DMS114 treated with DMSO at 0.1 percent for 48 hours (cell line): ENCODE measurements at regions not wholly inside any gene's neighbourhood (a gene's known extent, or its start where the extent isn't known, plus 50 kb on each side); places are given as distances from the start of the nearest gene placed in this dataset.
"Not testable (repeated sequence)": the region's sequence is repeated elsewhere in the genome, so short reads cannot be mapped to it uniquely, and the experiment has no call there.

Experiments
- DNase-seq: peaks from one replicate; lab custom pipeline; 2025; ENCODE audit not compliant: unreplicated experiment; lab: John Stamatoyannopoulos, UW

GRCh38 chr16:26856271-26856670, 210.5 kb upstream of the C16orf82 start:
- DNase-seq: no peak

- no peak for DNase-seq
Measured at GRCh38 chr16:26856791-26857190, 209.9 kb upstream of the C16orf82 start.

DNA sequence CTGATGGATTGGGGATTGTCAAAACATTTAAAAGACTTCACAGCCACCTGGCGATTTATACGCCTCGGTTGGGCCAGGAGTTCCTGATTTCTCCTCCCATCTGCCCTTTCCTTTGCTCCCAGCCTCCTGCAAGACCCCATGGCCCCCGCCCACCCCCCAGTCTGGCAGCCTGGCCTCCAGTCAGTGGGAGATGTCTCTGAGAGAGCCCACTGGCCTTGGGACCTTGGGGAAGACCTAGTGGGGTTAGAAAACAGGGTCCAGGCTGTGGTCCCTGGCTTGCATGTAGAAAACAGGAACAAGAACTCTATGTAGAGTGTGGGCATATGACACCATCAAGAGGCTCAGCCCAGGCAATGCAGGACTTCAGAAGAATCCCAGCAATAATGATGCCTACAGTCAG, 209.4 kb upstream of the C16orf82 start:
- no peak for DNase-seq

GRCh38 chr16:26860506-26860905, 206.2 kb upstream of the C16orf82 start:
- DNase-seq: no peak

DNA sequence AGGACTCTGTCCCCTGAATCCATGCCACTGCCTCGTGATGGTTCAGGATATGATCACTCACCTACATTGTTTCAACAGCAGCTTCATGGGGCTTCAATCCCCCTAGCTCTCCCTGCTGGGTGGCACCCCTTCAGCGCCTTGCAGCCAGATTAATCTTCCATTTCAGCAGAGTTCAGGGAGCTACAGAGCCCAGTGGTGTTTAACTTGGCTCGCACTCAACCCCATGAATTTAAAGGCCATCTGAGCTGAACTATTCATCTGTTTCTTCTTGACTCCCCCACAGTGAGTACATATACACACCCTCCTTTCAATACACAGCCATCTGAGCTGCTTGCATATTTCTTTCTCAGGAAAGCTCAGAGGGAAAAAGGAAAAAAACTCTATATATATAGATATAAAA, 202.8 kb upstream of the C16orf82 start:
- DNase-seq: no peak

GRCh38 chr16:26874318-26874717, 192.4 kb upstream of the C16orf82 start:
- DNase-seq: not testable (repeated sequence)

- DNase-seq: no peak
Measured at GRCh38 chr16:26877421-26877820, 189.3 kb upstream of the C16orf82 start.

GRCh38 chr16:26885674-26886073, 181.1 kb upstream of the C16orf82 start:
- DNase-seq: no peak

DNA sequence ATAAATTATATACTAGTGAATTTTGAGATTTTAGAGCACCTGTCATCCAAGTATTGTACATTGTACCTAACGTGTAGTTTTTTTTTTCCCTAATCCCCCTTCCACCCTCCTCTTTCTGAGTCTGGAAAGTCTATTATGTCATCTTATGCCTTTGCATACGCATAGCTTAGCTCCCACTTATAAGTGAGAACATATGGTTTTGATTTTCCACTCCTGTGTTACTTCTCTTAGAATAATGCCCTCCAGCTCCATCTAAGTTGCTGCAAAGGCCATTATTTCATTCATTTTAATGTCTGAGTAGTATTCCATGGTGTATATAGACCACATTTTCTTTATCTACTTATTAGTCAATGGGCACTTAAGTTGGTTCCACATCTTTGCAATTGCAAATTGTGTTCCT, 177.0 kb upstream of the C16orf82 start:
- no peak for DNase-seq

DNA sequence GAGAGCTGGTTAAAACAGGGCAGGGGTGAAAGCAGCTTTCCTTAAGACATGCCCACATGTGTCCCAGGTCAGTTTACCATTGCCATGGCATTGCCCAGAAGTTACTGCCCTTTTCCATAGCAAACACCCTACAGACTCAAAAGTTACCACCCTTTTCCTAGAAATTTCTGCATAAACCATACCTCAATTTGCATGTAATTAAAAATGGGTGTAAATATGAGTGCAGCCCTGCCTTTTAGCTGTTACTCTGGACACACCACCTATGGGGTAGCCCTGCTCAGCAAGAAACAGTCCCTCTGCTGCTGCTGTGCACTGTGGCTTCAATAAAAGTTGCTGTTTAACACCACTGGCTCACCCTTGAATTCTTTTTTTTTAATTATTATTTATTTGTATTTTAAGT, 168.5 kb upstream of the C16orf82 start:
- DNase-seq: no peak

- DNase-seq: no peak
Measured at GRCh38 chr16:26901196-26901861, 165.4 kb upstream of the C16orf82 start.

DNA sequence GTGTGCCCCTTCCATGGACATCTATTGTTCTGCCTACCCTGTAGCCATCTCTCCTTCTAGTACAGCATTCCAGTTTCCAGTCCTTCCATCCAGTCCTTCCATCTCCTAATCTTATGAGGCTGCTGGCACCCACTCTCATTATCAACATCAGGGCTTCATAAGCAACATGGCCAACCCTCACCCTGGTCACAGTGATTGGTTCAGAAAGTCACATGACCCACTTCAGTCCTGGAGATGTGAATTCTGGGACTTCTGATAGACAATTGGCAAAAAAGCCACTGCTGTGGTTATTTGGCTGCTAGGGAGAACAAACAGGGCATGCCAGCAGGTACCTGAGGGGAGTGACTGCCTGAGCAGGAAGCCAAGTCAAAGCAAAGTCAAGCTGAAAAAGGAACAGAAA, 164.7 kb upstream of the C16orf82 start:
- DNase-seq: no peak

- DNase-seq: no peak
Measured at GRCh38 chr16:26905336-26905735, 161.4 kb upstream of the C16orf82 start.

DNA sequence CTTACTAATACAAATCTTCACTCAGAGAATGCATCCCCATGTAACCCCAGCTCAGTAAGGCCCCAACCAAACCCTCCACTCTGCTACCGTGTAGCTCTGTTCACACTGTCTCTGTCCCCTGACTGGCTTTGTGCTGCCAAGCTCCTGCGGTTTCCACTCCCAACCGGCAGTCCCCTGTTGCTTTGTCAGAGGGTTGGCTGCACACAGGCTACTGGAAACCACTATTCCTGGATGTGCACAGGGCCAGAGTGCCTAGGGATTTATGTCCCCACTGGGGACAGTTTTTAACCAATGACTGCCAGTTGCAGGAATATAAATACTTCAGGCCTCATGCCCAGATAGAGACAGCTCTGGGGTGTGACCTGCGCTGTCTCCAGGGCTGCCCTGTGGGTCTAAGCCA, 157.1 kb upstream of the C16orf82 start:
- DNase-seq: no peak

DNA sequence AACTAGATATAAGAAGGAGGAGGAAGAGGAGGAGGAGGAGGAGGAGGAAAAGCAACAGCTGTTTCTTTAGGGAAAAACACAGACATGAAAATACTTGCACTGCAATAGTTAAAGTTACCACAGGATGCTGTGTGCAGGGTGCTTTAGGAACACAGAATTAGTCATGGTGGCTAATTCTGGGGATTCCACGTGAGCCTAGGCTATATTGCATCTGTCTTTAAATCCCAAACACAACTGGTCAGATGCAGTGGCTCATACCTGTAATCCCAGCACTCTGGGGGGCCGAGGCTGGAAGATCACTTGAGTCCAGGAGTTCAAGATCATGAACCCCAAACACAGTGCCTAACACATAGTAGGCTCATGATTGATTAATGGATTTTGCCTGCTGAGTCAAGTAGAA, 155.3 kb upstream of the C16orf82 start:
- no peak for DNase-seq

- no peak for DNase-seq
Measured at GRCh38 chr16:26913851-26914250, 152.9 kb upstream of the C16orf82 start.

DNA sequence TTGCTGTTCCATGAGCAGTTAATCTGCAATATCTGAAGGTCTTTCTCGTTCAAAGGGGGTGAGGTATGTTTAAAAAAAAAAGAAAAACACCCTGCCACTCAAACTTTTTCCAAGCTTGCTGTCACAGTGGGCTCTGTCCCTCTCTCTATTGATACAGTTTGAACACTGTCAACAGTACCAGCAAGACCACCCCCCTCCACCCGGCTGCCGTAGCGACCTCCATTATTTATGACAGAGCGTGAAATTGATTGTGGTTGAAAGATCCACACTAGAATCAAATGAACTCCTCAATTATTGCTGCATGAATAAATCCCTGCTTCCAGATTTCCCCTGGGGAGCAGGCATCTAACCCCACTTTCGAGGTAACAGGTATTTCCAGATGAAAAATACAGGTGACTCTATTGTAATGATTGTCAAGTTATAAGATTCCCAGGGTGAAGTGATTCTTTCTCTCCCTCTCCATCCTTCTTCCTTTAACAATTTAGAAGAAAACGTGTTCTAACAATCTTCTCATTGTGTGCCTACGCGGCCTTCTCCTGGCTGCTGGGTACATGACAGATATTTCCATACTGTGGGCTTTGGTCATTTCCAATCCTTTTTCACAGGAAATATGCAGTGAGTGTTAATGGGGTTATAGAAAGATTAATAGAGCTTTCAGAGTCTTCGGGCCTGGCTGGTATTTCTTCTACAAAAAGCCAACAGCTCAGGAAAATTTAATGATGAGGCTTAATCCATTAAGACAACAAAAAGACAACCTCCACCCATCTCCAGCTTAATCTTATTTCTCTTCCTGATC, 135.7 kb upstream of the C16orf82 start:
- DNase-seq: no peak

GRCh38 chr16:26950636-26951035, 116.1 kb upstream of the C16orf82 start:
- no peak for DNase-seq

DNA sequence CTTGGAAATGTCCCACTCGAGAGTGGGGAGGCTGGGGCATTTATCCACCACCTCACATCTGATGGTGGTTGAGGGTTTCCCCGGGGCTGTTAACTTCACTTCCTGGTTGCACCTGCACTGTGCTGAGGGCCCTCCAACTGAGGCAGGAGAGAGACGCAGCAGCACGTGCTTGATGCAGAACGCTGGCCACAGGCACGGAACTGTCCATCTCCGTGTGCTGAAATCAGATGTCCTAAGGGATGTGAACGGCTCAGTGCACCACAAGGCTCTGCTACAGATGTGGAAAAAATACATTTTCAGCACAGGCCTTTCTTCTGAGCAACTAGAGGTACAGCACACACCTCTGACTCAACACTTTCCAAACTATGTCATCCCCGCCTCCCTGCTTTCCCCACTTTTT, 114.8 kb upstream of the C16orf82 start:
- no peak for DNase-seq

GRCh38 chr16:26952411-26952810, 114.3 kb upstream of the C16orf82 start:
- no peak for DNase-seq

- no peak for DNase-seq
Measured at GRCh38 chr16:26957283-26957859, 109.4 kb upstream of the C16orf82 start.

GRCh38 chr16:26959416-26960009, 107.2 kb upstream of the C16orf82 start:
- DNase-seq: no peak
